ENCODE measurements at regions not wholly inside any gene's neighbourhood (a gene's known extent, or its start where the extent isn't known, plus 50 kb on each side); places are given as distances from the start of the nearest gene placed in this dataset.

- no peak for TF ChIP-seq RXRA (IDR thresholded peaks at IDR 0.05)
- no peak for TF ChIP-seq FOXA1 (IDR thresholded peaks at IDR 0.05)
- TF ChIP-seq, protein P1, sequence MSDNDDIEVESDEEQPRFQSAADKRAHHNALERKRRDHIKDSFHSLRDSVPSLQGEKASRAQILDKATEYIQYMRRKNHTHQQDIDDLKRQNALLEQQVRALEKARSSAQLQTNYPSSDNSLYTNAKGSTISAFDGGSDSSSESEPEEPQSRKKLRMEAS (IDR thresholded peaks at IDR 0.05), result no peak
- no peak for TF ChIP-seq GABPA (IDR thresholded peaks at IDR 0.05 in 1 of 2, conservative IDR thresholded peaks at IDR 0.05 in 1 of 2)
- TF ChIP-seq RAD21 (IDR thresholded peaks at IDR 0.05), result no peak
- no peak for TF ChIP-seq HNF4A (conservative IDR thresholded peaks at IDR 0.05)
These were observed 763.9 kb downstream of the TMEM182 start (continued) for GRCh38 chr2:103525756-103526155.

GRCh38 chr2:103526757-103527156 is 764.9 kb downstream of the TMEM182 start:
- H3K9ac ChIP-seq (ENCODE audit: low read depth in 1 of 2, low read length in 2 of 2), result no peak overlapping the region
- H3K27me3 ChIP-seq (ENCODE audit: control insufficient read depth in 4 of 4, insufficient read depth in 4 of 4, low read length in 3 of 4), result no peaks in the 10 kb centered on the region
- no peak overlapping the region for H3K27ac ChIP-seq (ENCODE audit: low read depth in 1 of 2, low read length in 2 of 2)
- TF ChIP-seq HNF4G (IDR thresholded peaks at IDR 0.05) (no peak), FOXA1 (IDR thresholded peaks at IDR 0.05) (no peak)
- WGBS, result 79% methylated on average over 9 of the region's 9 CpGs
- H3K4me3 ChIP-seq (ENCODE audit: low read depth in 1 of 3, low read length in 3 of 3), result no peak overlapping the region
- no peaks in the 10 kb centered on the region for H3K4me1 ChIP-seq (ENCODE audit: control insufficient read depth in 4 of 4, insufficient read depth in 4 of 4, low read length in 3 of 4)
- peaks cover 0 to 2% (median 0%) of the 10 kb centered on the region in 4 donors for H3K36me3 ChIP-seq (ENCODE audit: control insufficient read depth in 4 of 4, insufficient read depth in 3 of 4, low read depth in 1 of 4, low read length in 3 of 4)
- peaks cover 0 to 3% (median 0%) of the 10 kb centered on the region in 4 donors for H3K9me3 ChIP-seq (ENCODE audit: control insufficient read depth in 4 of 4, low read length in 3 of 4)
- DNase-seq (ENCODE audit: low spot score), result no peak

DNA sequence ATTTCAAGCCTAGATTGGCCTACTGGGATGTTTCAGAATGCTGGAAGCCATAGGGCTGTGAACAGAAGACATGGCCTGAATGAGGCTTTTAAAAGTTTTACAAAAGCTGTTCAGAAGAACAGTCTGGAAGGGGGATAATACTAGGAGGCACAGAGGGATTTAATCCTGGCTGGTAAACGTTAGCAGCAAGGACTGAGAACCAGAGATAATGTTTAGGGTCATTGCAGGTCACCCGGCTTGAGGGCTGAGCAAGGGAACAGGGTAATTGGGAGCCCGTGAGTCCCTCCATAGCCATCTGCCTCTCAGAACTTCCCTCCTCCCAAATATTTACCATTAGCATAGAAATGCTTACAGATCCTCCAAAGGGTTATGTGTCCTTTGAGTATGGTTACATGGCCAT is 765.4 kb downstream of the TMEM182 start:
- Histone ChIP-seq H3K27ac (ENCODE audit: low read depth in 1 of 2, low read length in 2 of 2) (no peak overlapping the region), H3K4me1 (ENCODE audit: control insufficient read depth in 4 of 4, insufficient read depth in 4 of 4, low read length in 3 of 4) (no peaks in the 10 kb centered on the region), H3K4me3 (ENCODE audit: low read depth in 1 of 3, low read length in 3 of 3) (no peak overlapping the region), H3K27me3 (ENCODE audit: control insufficient read depth in 4 of 4, insufficient read depth in 4 of 4, low read length in 3 of 4) (no peaks in the 10 kb centered on the region), H3K9me3 (ENCODE audit: control insufficient read depth in 4 of 4, low read length in 3 of 4) (peaks cover 0 to 3% (median 0%) of the 10 kb centered on the region in 4 donors), H3K36me3 (ENCODE audit: control insufficient read depth in 4 of 4, insufficient read depth in 3 of 4, low read depth in 1 of 4, low read length in 3 of 4) (peaks cover 0 to 2% (median 0%) of the 10 kb centered on the region in 4 donors), H3K9ac (ENCODE audit: low read depth in 1 of 2, low read length in 2 of 2) (no peak overlapping the region)
- TF ChIP-seq ATF3 (IDR thresholded peaks at IDR 0.05), result no peak
- no peak for TF ChIP-seq NR2F2 (IDR thresholded peaks at IDR 0.05)
- TF ChIP-seq RXRA (IDR thresholded peaks at IDR 0.05), result no peak
- TF ChIP-seq, protein P1 (IDR thresholded peaks at IDR 0.05), result no peak
- no peak for TF ChIP-seq GABPA (IDR thresholded peaks at IDR 0.05 in 1 of 2, conservative IDR thresholded peaks at IDR 0.05 in 1 of 2)
- no peak for TF ChIP-seq YY1 (IDR thresholded peaks at IDR 0.05)
- WGBS, result 43% methylated on average over 3 of the region's 3 CpGs
- no peak for DNase-seq (ENCODE audit: low spot score)

- 76% methylated on average over 5 of the region's 5 CpGs for WGBS
These were observed 768.1 kb downstream of the TMEM182 start for GRCh38 chr2:103529798-103530502.

GRCh38 chr2:103552775-103553174 is 790.9 kb downstream of the TMEM182 start:
- Histone ChIP-seq H3K9me3 (ENCODE audit: control insufficient read depth in 4 of 4, low read length in 3 of 4) (no peaks in the 10 kb centered on the region), H3K9ac (ENCODE audit: low read depth in 1 of 2, low read length in 2 of 2) (no peak overlapping the region), H3K36me3 (ENCODE audit: control insufficient read depth in 4 of 4, insufficient read depth in 3 of 4, low read depth in 1 of 4, low read length in 3 of 4) (no peaks in the 10 kb centered on the region), H3K4me3 (ENCODE audit: low read depth in 1 of 3, low read length in 3 of 3) (no peak overlapping the region), H3K27ac (ENCODE audit: low read depth in 1 of 2, low read length in 2 of 2) (no peak overlapping the region), H3K27me3 (ENCODE audit: control insufficient read depth in 4 of 4, insufficient read depth in 4 of 4, low read length in 3 of 4) (no peaks in the 10 kb centered on the region), H3K4me1 (ENCODE audit: control insufficient read depth in 4 of 4, insufficient read depth in 4 of 4, low read length in 3 of 4) (no peaks in the 10 kb centered on the region)
- no peak for DNase-seq (ENCODE audit: low spot score)
- no peak for TF ChIP-seq JUND (IDR thresholded peaks at IDR 0.05)
- no peak for TF ChIP-seq REST (IDR thresholded peaks at IDR 0.05)
- no peak for TF ChIP-seq FOXA2 (IDR thresholded peaks at IDR 0.05)
- WGBS, result 68% methylated on average over 3 of the region's 3 CpGs

More at GRCh38 chr2:103529798-103530502, 768.1 kb downstream of the TMEM182 start:
- Histone ChIP-seq H3K9me3 (ENCODE audit: control insufficient read depth in 4 of 4, low read length in 3 of 4) (peaks cover 0 to 3% (median 0%) of the 10 kb centered on the region in 4 donors), H3K4me1 (ENCODE audit: control insufficient read depth in 4 of 4, insufficient read depth in 4 of 4, low read length in 3 of 4) (no peaks in the 10 kb centered on the region), H3K9ac (ENCODE audit: low read depth in 1 of 2, low read length in 2 of 2) (no peak overlapping the region), H3K27me3 (ENCODE audit: control insufficient read depth in 4 of 4, insufficient read depth in 4 of 4, low read length in 3 of 4) (no peaks in the 10 kb centered on the region), H3K36me3 (ENCODE audit: control insufficient read depth in 4 of 4, insufficient read depth in 3 of 4, low read depth in 1 of 4, low read length in 3 of 4) (peaks cover 0 to 2% (median 0%) of the 10 kb centered on the region in 4 donors), H3K4me3 (ENCODE audit: low read depth in 1 of 3, low read length in 3 of 3) (no peak overlapping the region), H3K27ac (ENCODE audit: low read depth in 1 of 2, low read length in 2 of 2) (no peak overlapping the region)
- no peak for TF ChIP-seq FOXA1 (IDR thresholded peaks at IDR 0.05)
- no peak for DNase-seq (ENCODE audit: low spot score)
